ENCODE measurements at regions not wholly inside any gene's neighbourhood (a gene's known extent, or its start where the extent isn't known, plus 50 kb on each side); places are given as distances from the start of the nearest gene placed in this dataset.

DNA sequence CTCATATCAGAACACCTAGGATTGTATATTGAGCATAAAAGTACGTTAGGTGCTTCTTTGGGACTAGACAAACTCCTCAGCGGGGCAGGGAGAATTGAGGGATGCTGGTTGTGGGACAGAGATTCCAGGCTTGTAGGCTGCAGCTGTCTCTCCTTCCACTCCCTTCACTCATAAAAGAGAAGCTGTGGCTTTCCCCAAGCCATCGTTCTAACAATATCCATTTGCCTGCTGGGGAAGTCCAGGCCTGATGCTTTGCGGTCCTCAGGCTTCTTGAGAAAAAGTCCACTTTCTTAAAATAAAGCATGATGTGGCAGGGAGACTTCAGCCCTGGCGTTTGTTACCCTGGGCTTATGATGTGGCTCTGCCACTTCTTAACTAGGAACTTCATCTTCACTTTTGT, 129.3 kb upstream of the OSMR start:
- H4K8ac ChIP-seq (ENCODE audit: extremely low read depth, insufficient read depth, low read length): no peak overlapping the region
- H2BK5ac ChIP-seq (ENCODE audit: low read depth, low read length): no peak overlapping the region
- no peak overlapping the region for H2BK20ac ChIP-seq (ENCODE audit: low read length)
- no peak overlapping the region for H3K14ac ChIP-seq (ENCODE audit: insufficient read length)
- H2BK15ac ChIP-seq (ENCODE audit: low read length): no peak overlapping the region
- no peaks in the 10 kb centered on the region for H3K79me1 ChIP-seq (ENCODE audit: low read depth, low read length)
- H4K20me1 ChIP-seq (replicated peaks in 1 of 2; ENCODE audit: control insufficient read depth in 1 of 2, insufficient read depth in 2 of 2, low read length in 2 of 2): no peaks in the 10 kb centered on the region
- no peak overlapping the region for H4K91ac ChIP-seq (replicated peaks; ENCODE audit: insufficient read length, low read length)
- H3K4me2 ChIP-seq (ENCODE audit: insufficient read depth in 1 of 2, low read depth in 2 of 2, low read length in 2 of 2): no peak overlapping the region
- H3K18ac ChIP-seq (ENCODE audit: extremely low read depth, low read length): no peak overlapping the region
- H4K5ac ChIP-seq (ENCODE audit: insufficient read length, low read depth, low read length): no peak overlapping the region
- no peak overlapping the region for H3K4ac ChIP-seq (replicated peaks; ENCODE audit: insufficient read length, low read depth, low read length)
- no peak overlapping the region for H3K9ac ChIP-seq (replicated peaks in 1 of 4; ENCODE audit: extremely low read depth in 1 of 4, low read depth in 3 of 4, low read length in 3 of 4)
- no peak overlapping the region for H2BK120ac ChIP-seq (replicated peaks; ENCODE audit: low read depth, low read length)
- H3K36me3 ChIP-seq (ENCODE audit: control insufficient read depth in 2 of 4, insufficient read depth in 4 of 4, low read length in 3 of 4): no peaks in the 10 kb centered on the region
- no peaks in the 10 kb centered on the region for H3K79me2 ChIP-seq (ENCODE audit: control insufficient read depth in 1 of 2, insufficient read depth in 2 of 2, low read length in 2 of 2)
- no peaks in the 10 kb centered on the region for H3K4me1 ChIP-seq (replicated peaks in 1 of 4; ENCODE audit: control insufficient read depth in 3 of 4, insufficient read depth in 4 of 4, low read length in 3 of 4)
- H2AFZ ChIP-seq (ENCODE audit: low read length): no peak overlapping the region
- H3K9me3 ChIP-seq (ENCODE audit: insufficient read depth in 2 of 2, low read depth in 1 of 2, low read length in 1 of 2): no peaks in the 10 kb centered on the region
- WGBS, 2 experiments (ENCODE audit: extremely low coverage in 1 of 2, insufficient coverage in 1 of 2, insufficient read length in 1 of 2, insufficient replicate concordance in 2 of 2, low coverage in 1 of 2, low lambda C conversion rate in 2 of 2, missing lambda C conversion rate in 1 of 2): 74% methylated on average over 5 of the region's 5 CpGs; no CpG with 5 or more reads in 1 of the 2 experiments
- no peaks in the 10 kb centered on the region; the same call in 1 of the 2 replicates for H3K23me2 ChIP-seq (ENCODE audit: low read depth, low read length)
- H3K4me3 ChIP-seq (ENCODE audit: extremely low read depth in 1 of 4, insufficient read depth in 2 of 4, low read depth in 3 of 4, low read length in 4 of 4): no peak overlapping the region
- no peak for FAIRE-seq
- H3K23ac ChIP-seq (ENCODE audit: insufficient read length): no peak overlapping the region
- DNase-seq (ENCODE audit: low read depth in 1 of 2, low spot score in 2 of 2): no peak
- no peak overlapping the region for H2AK5ac ChIP-seq (ENCODE audit: low read depth, low read length)
- H2BK12ac ChIP-seq (ENCODE audit: low read depth, low read length): no peak overlapping the region
- no peak overlapping the region for H3K27ac ChIP-seq (ENCODE audit: low read depth, low read length)
- H3K56ac ChIP-seq (replicated peaks; ENCODE audit: insufficient read length, low read depth, low read length): no peak overlapping the region
- ChIA-PET CTCF (ENCODE audit: partially characterized antibody) (no interaction called here), POLR2A (ENCODE audit: partially characterized antibody) (no interaction called here)
- no peaks in the 10 kb centered on the region for H3K27me3 ChIP-seq (replicated peaks in 1 of 4; ENCODE audit: control insufficient read depth in 3 of 4, extremely low read depth in 1 of 4, insufficient read depth in 3 of 4, low read length in 3 of 4)
- no peak for TF ChIP-seq KDM1A (IDR thresholded peaks at IDR 0.05; ENCODE audit: borderline replicate concordance, low read length)
- TF ChIP-seq, protein P1, sequence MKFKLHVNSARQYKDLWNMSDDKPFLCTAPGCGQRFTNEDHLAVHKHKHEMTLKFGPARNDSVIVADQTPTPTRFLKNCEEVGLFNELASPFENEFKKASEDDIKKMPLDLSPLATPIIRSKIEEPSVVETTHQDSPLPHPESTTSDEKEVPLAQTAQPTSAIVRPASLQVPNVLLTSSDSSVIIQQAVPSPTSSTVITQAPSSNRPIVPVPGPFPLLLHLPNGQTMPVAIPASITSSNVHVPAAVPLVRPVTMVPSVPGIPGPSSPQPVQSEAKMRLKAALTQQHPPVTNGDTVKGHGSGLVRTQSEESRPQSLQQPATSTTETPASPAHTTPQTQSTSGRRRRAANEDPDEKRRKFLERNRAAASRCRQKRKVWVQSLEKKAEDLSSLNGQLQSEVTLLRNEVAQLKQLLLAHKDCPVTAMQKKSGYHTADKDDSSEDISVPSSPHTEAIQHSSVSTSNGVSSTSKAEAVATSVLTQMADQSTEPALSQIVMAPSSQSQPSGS (IDR thresholded peaks at IDR 0.05; ENCODE audit: low read length): no peak
- no peak for TF ChIP-seq RFX5 (IDR thresholded peaks at IDR 0.05; ENCODE audit: borderline replicate concordance, low read depth, low read length)
- TF ChIP-seq, protein P2, sequence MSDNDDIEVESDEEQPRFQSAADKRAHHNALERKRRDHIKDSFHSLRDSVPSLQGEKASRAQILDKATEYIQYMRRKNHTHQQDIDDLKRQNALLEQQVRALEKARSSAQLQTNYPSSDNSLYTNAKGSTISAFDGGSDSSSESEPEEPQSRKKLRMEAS (IDR thresholded peaks at IDR 0.05): no peak
- TF ChIP-seq RAD21 (IDR thresholded peaks at IDR 0.05 in 1 of 2, conservative IDR thresholded peaks at IDR 0.05 in 1 of 2; ENCODE audit: low read depth in 2 of 2, low read length in 2 of 2): no peak
- no peak for TF ChIP-seq EGR1 (IDR thresholded peaks at IDR 0.05; ENCODE audit: borderline replicate concordance, low read depth, low read length)
- no peak for TF ChIP-seq TEAD4 (IDR thresholded peaks at IDR 0.05; ENCODE audit: low read depth, low read length)
- TF ChIP-seq TBP (IDR thresholded peaks at IDR 0.05; ENCODE audit: low read depth, low read length): no peak
- no peak for TF ChIP-seq TAF7 (optimal IDR thresholded peaks at IDR 0.05; ENCODE audit: borderline replicate concordance, low read depth, low read length)
- no peak for TF ChIP-seq CEBPB (IDR thresholded peaks at IDR 0.05; ENCODE audit: low read depth, low read length)
- TF ChIP-seq CREB1 (IDR thresholded peaks at IDR 0.05): no peak
- no peak for TF ChIP-seq GTF2F1 (IDR thresholded peaks at IDR 0.05; ENCODE audit: borderline replicate concordance, low read depth, low read length)
- TF ChIP-seq POLR2A (IDR thresholded peaks at IDR 0.05; ENCODE audit: control extremely low read depth in 1 of 2, low read depth in 2 of 2, low read length in 2 of 2): no peak

Data from H1 (cell line).